ENCODE measurements at regions not wholly inside any gene's neighbourhood (a gene's known extent, or its start where the extent isn't known, plus 50 kb on each side); places are given as distances from the start of the nearest gene placed in this dataset.

DNA sequence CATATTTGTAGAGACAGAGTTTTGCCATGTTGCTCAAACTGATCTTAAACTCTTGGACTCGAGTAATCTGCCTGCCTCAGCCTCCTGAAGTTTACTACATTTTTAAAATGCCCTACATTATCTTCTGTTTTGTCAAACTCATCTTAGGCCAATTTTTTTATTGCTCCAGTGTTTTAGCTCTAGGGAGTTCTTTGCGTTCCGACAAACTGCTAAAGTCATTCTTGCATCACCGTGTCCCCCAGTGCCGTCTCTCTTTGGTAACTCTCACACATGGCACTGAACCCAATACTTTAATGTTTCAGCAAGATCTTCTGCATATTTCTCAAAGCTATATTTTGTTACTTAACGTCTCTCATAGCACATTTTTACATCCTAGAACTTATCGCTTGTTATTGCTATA is 440.9 kb upstream of the NRXN1 start:
- dilution Hi-C loops (cut with MboI; ENCODE audit: extremely low pct_ligation_motif_present, low sequenced_read_pairs), result no loop called here

DNA sequence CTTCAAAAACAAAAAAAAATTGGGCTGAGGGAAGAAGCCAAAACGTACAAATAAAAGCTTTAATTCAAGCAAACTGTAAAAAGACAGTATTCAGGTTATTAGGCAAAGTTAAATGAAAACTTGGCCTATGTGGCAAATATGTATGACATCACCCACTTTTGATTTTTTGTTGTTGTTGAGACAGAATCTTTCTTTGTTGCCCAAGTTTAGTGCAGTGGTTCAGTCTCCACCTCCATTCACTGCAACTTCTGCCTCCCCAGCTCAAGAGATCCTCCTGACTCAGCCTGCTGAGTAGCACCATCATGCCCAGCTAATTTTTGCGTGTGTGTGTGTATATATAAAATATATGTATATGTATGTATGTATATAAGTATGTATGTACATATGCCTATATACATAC is 440.4 kb upstream of the NRXN1 start:
- FAIRE-seq, result no peak
- Histone ChIP-seq H3K79me2 (ENCODE audit: control insufficient read depth, insufficient read depth, low read length) (no peaks in the 10 kb centered on the region), H3K4me1 (ENCODE audit: control insufficient read depth, extremely low read depth, insufficient read depth, low read length) (no peaks in the 10 kb centered on the region), H3K27ac (ENCODE audit: control insufficient read depth, insufficient read depth, low read length) (no peak overlapping the region), H3K4me3 (ENCODE audit: control insufficient read depth in 2 of 3, extremely low read depth in 1 of 3, insufficient read depth in 2 of 3, low read depth in 1 of 3, low read length in 3 of 3) (no peak overlapping the region), H3K9me3 (ENCODE audit: control insufficient read depth, low read depth, low read length) (no peaks in the 10 kb centered on the region), H3K9ac (ENCODE audit: control insufficient read depth, extremely low read depth, insufficient read depth, low read length) (no peak overlapping the region), H3K4me2 (ENCODE audit: control insufficient read depth, extremely low read depth, insufficient read depth, low read depth, low read length) (no peak overlapping the region), H3K36me3 (ENCODE audit: control insufficient read depth in 2 of 2, extremely low read depth in 1 of 2, insufficient read depth in 2 of 2, low read length in 2 of 2) (no peaks in the 10 kb centered on the region), H4K20me1 (ENCODE audit: control insufficient read depth, extremely low read depth, insufficient read depth, low read length) (no peaks in the 10 kb centered on the region), H2AFZ (ENCODE audit: control insufficient read depth, low read length) (no peak overlapping the region), H3K27me3 (ENCODE audit: control insufficient read depth, extremely low read depth, insufficient read depth, low read length) (no peaks in the 10 kb centered on the region), H3K9me1 (ENCODE audit: control insufficient read depth, extremely low read depth, insufficient read depth, low read length) (no peaks in the 10 kb centered on the region)
- no peak for DNase-seq (ENCODE audit: low read depth, low spot score)
- dilution Hi-C loops (cut with MboI; ENCODE audit: extremely low pct_ligation_motif_present, low sequenced_read_pairs), result no loop called here
- TF ChIP-seq EZH2 (IDR thresholded peaks at IDR 0.05; ENCODE audit: low read length), result no peak
- TF ChIP-seq, protein P1, sequence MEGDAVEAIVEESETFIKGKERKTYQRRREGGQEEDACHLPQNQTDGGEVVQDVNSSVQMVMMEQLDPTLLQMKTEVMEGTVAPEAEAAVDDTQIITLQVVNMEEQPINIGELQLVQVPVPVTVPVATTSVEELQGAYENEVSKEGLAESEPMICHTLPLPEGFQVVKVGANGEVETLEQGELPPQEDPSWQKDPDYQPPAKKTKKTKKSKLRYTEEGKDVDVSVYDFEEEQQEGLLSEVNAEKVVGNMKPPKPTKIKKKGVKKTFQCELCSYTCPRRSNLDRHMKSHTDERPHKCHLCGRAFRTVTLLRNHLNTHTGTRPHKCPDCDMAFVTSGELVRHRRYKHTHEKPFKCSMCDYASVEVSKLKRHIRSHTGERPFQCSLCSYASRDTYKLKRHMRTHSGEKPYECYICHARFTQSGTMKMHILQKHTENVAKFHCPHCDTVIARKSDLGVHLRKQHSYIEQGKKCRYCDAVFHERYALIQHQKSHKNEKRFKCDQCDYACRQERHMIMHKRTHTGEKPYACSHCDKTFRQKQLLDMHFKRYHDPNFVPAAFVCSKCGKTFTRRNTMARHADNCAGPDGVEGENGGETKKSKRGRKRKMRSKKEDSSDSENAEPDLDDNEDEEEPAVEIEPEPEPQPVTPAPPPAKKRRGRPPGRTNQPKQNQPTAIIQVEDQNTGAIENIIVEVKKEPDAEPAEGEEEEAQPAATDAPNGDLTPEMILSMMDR (optimal IDR thresholded peaks at IDR 0.05 in 1 of 3, IDR thresholded peaks at IDR 0.05 in 1 of 3, conservative IDR thresholded peaks at IDR 0.05 in 1 of 3; ENCODE audit: extremely low read depth in 1 of 3, insufficient read depth in 2 of 3, low read length in 3 of 3), result no peak

More for the DNA sequence above, 440.9 kb upstream of the NRXN1 start:
- Histone ChIP-seq H3K36me3 (ENCODE audit: control insufficient read depth in 2 of 2, extremely low read depth in 1 of 2, insufficient read depth in 2 of 2, low read length in 2 of 2) (no peaks in the 10 kb centered on the region), H3K27me3 (ENCODE audit: control insufficient read depth, extremely low read depth, insufficient read depth, low read length) (no peaks in the 10 kb centered on the region), H3K4me2 (ENCODE audit: control insufficient read depth, extremely low read depth, insufficient read depth, low read depth, low read length) (no peak overlapping the region), H2AFZ (ENCODE audit: control insufficient read depth, low read length) (no peak overlapping the region), H3K27ac (ENCODE audit: control insufficient read depth, insufficient read depth, low read length) (no peak overlapping the region), H3K4me1 (ENCODE audit: control insufficient read depth, extremely low read depth, insufficient read depth, low read length) (no peaks in the 10 kb centered on the region), H3K9ac (ENCODE audit: control insufficient read depth, extremely low read depth, insufficient read depth, low read length) (no peak overlapping the region), H4K20me1 (ENCODE audit: control insufficient read depth, extremely low read depth, insufficient read depth, low read length) (no peaks in the 10 kb centered on the region), H3K4me3 (ENCODE audit: control insufficient read depth in 2 of 3, extremely low read depth in 1 of 3, insufficient read depth in 2 of 3, low read depth in 1 of 3, low read length in 3 of 3) (no peak overlapping the region), H3K9me3 (ENCODE audit: control insufficient read depth, low read depth, low read length) (no peaks in the 10 kb centered on the region), H3K79me2 (ENCODE audit: control insufficient read depth, insufficient read depth, low read length) (no peaks in the 10 kb centered on the region), H3K9me1 (ENCODE audit: control insufficient read depth, extremely low read depth, insufficient read depth, low read length) (no peaks in the 10 kb centered on the region)
- TF ChIP-seq, protein P1 (optimal IDR thresholded peaks at IDR 0.05 in 1 of 3, IDR thresholded peaks at IDR 0.05 in 1 of 3, conservative IDR thresholded peaks at IDR 0.05 in 1 of 3; ENCODE audit: extremely low read depth in 1 of 3, insufficient read depth in 2 of 3, low read length in 3 of 3), result no peak
- TF ChIP-seq EZH2 (IDR thresholded peaks at IDR 0.05; ENCODE audit: low read length), result no peak
- no peak for DNase-seq (ENCODE audit: low read depth, low spot score)
- FAIRE-seq, result no peak
